ENCODE measurements at regions not wholly inside any gene's neighbourhood (a gene's known extent, or its start where the extent isn't known, plus 50 kb on each side); places are given as distances from the start of the nearest gene placed in this dataset.

GRCh38 chr6:43883847-43884651 is 114.0 kb downstream of the VEGFA start:
- TF ChIP-seq CTCF (IDR thresholded peaks at IDR 0.05; ENCODE audit: borderline replicate concordance, extremely low read depth, low read length, poor library complexity, severe bottlenecking) (no peak), EZH2 (IDR thresholded peaks at IDR 0.05; ENCODE audit: borderline replicate concordance, low read depth, low read length, severe bottlenecking) (no peak)

All from DND-41 (cell line).